PC-9 (cell line): ENCODE measurements at regions not wholly inside any gene's neighbourhood (a gene's known extent, or its start where the extent isn't known, plus 50 kb on each side); places are given as distances from the start of the nearest gene placed in this dataset.

ENCODE experiments used
- EZH2 ChIP-seq: fragments of 200-600 bp; sonication (generic); IDR thresholded peaks from 2 replicates; pipeline ENCODE4 v1.8.0; 2017; ENCODE audit warnings: antibody characterized with exemption, low read depth
- TF ChIP-seq, protein P1 (sequence below): fragments of 200-600 bp; sonication (generic); conservative IDR thresholded peaks from 2 replicates; pipeline ENCODE4 v1.6.1; 2017; ENCODE audit warnings: mixed run types, antibody characterized with exemption, mild to moderate bottlenecking, moderate library complexity

DNA sequence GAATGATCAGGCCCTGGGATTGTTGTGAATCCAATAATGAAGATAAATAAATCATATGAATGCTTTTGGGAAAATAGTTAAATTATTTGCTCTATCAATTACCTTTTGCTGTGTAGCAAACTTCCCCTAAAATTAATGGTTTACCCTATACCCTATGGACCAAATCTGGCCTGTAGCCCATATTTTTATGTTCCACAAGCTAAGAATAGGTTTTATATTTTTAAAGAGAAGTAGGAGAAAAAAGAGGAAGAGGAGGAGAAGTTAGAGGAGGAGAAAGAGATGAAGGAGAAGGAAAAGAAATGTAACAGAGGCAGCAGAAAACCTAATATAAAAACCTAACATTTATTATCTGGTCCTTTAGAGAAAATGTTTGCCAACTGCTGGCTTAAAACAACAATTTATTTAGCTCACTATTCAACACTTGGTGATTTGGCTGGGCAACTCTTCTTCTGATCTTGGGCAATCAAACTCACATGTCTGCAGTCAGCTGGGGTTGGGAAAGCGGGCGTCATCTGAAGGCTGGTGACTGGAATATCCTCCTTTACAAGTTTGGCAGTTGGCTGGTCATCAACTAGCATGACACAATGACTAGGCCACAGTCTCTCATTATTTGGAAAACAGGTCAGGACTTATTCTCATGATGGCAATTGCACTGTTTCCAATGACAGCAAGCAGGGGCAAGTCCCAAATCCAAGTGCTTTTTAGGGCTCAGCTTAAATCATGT is 522.9 kb downstream of the RASEF start:
- TF ChIP-seq, protein P1, sequence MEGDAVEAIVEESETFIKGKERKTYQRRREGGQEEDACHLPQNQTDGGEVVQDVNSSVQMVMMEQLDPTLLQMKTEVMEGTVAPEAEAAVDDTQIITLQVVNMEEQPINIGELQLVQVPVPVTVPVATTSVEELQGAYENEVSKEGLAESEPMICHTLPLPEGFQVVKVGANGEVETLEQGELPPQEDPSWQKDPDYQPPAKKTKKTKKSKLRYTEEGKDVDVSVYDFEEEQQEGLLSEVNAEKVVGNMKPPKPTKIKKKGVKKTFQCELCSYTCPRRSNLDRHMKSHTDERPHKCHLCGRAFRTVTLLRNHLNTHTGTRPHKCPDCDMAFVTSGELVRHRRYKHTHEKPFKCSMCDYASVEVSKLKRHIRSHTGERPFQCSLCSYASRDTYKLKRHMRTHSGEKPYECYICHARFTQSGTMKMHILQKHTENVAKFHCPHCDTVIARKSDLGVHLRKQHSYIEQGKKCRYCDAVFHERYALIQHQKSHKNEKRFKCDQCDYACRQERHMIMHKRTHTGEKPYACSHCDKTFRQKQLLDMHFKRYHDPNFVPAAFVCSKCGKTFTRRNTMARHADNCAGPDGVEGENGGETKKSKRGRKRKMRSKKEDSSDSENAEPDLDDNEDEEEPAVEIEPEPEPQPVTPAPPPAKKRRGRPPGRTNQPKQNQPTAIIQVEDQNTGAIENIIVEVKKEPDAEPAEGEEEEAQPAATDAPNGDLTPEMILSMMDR = no peak
- TF ChIP-seq EZH2 = no peak
